IMR-90 (cell line): ENCODE measurements at regions not wholly inside any gene's neighbourhood (a gene's known extent, or its start where the extent isn't known, plus 50 kb on each side); places are given as distances from the start of the nearest gene placed in this dataset.
"Not testable (repeated sequence)": the region's sequence is repeated elsewhere in the genome, so short reads cannot be mapped to it uniquely, and the experiment has no call there.

Source experiments
- POLR2A ChIP-seq: IDR thresholded peaks from 2 replicates; pipeline ENCODE4 v1.6.1; 2012; ENCODE audit warnings: mild to moderate bottlenecking, low read depth, low read length
- RFX5 ChIP-seq: IDR thresholded peaks from 2 replicates; pipeline ENCODE4 v1.8.0; 2012; ENCODE audit warnings: low read depth, mild to moderate bottlenecking, low read length, moderate library complexity

DNA sequence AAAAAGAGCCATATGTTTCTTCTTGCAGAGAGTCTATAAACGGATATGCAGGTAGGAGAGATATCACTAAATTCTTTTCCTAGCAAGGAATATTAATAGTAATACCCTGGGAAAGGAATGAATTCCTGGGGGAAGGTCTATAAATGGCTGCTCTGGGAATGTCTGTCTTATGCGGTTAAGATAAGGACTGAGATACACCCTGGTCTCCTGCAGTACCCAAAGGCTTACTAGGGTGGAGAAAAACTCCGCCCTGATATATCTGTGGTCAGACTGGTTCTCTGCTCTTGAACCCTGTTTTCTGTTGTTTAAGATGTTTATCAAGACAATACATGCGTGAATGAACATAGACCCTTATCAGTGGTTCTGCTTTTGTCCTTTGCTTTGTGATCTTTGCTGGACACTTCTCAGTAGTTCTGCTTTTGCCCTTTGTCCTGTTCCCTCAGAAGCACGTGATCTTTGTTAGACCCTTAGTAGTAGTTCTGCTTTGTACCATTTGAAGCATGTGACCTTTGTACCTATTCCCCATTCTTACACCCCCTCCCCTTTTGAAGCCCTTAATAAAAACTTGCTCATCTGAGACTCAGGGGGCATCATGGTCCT is 173.1 kb upstream of the CCZ1B start:
- TF ChIP-seq RFX5, POLR2A: not testable (repeated sequence)
